Superior temporal gyrus (tissue), 1 donor: ENCODE measurements at regions not wholly inside any gene's neighbourhood (a gene's known extent, or its start where the extent isn't known, plus 50 kb on each side); places are given as distances from the start of the nearest gene placed in this dataset.
"Not testable (repeated sequence)": the region's sequence is repeated elsewhere in the genome, so short reads cannot be mapped to it uniquely, and the experiment has no call there.

Experiments
- DNase-seq: peaks from one replicate; pipeline ENCODE4 v3.0.0-alpha.2; 2016; ENCODE audit errors: extremely low spot score

GRCh38 chr6:113750151-113750855, 106.8 kb upstream of the MARCKS start:
- DNase-seq: no peak

GRCh38 chr6:113754291-113754690, 102.9 kb upstream of the MARCKS start:
- no peak for DNase-seq

GRCh38 chr6:113755449-113756289, 101.5 kb upstream of the MARCKS start:
- DNase-seq: no peak

- no peak for DNase-seq
Observed at GRCh38 chr6:113756290-113756665, 100.9 kb upstream of the MARCKS start.

GRCh38 chr6:113758214-113758613, 98.9 kb upstream of the MARCKS start:
- no peak for DNase-seq

DNA sequence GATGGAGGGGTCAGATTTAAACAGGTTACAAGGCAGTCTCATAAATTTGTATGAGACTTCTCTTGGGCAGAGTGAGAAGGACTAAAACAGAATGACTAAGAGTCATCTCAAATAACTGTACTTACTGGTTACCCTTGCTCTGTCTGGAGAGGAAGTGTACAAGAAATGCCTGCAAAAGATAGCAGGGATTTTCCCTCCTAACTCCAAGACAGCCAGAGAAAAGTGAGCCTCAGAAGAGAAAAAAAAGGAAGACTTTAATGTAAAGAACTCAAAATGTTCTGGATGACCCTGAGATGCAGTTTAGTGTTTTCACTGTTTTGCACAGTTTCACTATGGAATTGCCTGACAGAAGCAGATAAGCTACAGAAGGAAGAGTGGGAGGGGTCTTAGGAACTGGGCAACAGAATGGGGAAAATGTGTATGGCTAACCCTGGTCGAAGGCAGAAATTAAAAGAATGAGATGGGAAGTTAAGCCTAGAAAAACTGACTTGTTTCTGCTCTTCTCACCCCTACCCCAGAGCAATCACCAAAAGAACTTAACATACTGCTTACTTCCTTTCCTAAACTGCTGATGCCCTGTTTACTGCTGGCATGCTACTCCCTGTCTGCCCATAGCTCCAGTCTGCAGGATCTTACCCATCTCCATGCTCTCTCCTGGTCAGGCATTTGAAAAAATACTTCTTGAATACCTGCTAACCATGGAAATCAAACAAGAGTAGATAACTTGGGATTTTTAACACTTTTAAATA, 98.1 kb upstream of the MARCKS start:
- no peak for DNase-seq

DNA sequence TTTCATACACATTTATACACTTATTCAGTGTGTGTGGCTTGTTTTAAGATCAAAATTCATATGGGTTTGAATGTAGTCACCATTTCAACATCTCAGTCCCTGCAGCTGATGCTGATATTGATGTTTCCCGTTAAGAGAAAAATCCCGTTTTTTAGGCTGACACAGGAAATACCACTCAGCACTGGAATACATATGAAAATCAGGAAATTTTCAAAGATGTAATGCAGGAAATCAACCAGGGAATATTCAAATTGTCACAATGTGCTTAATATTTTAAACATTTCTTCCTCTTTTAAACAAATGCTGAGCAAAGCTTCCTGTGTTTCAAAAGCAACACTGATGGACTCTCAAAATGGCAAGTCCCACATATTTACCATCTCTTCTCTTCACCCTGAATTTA, 94.5 kb upstream of the MARCKS start:
- no peak for DNase-seq

GRCh38 chr6:113763311-113763766, 93.8 kb upstream of the MARCKS start:
- DNase-seq: no peak

GRCh38 chr6:113763876-113764275, 93.3 kb upstream of the MARCKS start:
- DNase-seq: no peak

GRCh38 chr6:113765909-113766308, 91.2 kb upstream of the MARCKS start:
- DNase-seq: no peak

- DNase-seq: no peak
Observed at GRCh38 chr6:113767985-113768384, 89.2 kb upstream of the MARCKS start.

GRCh38 chr6:113772961-113773360, 84.2 kb upstream of the MARCKS start:
- DNase-seq: no peak

DNA sequence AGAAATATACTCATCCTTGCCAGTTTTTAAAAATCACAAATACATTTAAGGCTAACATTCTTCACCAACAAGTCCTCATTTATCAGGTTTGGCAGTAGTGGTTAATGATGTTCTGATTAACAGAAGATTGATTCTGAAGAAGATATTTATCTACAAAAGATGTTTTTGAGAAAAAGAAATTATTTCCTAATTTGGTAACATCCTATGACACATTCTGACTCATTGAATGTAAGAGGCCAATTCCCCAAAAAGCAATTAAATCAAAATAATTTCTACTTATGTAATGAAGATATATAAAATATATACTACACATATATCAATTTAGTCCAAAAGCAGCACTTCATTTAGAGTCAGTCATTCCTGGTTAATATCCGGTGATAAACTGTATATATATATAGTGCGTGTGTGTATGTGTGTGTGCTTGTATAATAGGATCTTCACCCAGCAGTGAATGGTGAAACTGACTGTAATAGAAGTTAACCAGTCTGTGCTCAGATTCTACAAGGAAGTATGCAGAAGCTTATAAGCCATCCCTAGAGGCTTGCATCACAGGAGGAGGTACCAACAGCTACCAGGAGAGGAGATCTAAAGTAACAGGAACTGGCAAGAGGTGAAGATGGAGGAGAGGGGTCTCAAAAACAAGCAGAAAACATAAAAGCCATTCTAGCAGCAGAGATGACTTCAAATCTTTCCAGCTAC, 82.9 kb upstream of the MARCKS start:
- DNase-seq: no peak

DNA sequence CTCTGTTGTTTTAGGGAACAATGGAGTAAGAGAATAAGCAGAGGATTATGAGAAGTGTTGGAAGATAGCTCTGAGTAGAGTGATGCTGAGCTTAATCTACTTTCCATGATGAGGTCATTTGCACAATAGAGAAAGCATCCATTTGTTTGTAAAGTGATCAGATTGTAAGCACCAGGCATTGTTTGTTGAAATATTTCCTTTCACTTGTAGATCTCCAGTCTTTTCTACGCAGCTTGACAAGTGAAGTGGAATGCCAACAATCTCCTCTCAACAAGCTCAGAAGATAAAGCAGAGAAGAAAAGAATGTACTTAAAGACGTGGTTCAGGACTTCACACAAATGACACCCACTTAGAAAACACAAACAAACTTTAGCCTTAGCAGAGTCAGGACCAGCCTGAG, 80.1 kb upstream of the MARCKS start:
- no peak for DNase-seq

DNA sequence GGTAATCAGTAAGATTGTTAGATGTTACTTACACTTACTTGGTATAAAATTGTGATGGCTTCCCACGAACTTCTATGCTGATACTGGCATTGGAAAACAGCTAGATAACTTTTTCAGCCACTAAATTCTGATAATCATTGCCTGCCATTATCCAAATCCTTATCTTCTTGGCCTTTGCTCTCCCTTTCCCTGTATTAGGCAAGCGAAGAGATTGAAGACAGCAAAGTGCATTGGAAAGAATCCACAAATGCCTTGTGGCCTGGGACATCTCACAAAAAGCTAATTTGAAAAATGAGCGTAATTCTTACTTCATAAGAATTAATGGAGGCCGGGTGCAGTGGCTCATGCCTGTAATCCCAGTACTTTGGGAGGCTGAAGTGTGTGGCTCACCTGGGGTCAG, 79.5 kb upstream of the MARCKS start:
- DNase-seq: no peak

DNA sequence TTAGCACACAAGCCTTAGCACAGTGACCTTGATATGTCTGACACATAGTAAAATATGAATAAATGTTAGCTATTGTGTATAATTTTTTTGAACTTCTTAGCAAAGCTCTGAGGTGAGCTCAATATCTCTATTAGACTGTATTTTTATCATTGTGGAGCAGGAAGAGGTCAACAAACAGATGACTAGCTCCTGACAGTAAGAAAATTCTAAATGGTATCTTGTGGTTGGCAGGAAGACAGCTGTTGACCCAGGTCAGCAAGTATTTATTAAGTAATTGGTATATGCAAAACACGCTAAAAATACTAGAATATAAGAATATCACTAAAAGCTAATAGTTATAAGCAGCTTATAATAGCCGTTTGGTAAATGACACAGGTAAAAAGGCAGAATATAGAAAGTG, 77.5 kb upstream of the MARCKS start:
- DNase-seq: no peak

DNA sequence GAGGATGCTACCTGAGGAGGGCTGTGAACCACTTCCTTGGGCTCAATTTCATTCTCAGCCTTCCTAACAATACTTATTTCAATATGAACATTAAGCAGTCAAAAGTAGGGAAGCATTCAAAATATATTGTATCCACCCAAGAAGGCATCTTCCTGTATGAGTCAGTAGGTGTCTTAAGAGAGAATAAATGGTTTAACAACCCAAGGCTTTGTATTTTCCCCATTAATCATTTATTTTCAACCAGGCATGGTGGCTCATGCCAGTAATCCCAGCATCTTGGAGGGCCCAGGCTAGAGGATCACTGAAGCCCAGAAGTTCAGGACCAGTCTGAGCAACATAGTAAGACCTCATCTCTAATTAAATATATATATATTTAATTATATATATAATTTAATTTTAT, 74.5 kb upstream of the MARCKS start:
- DNase-seq: no peak

- no peak for DNase-seq
Observed at GRCh38 chr6:113786168-113786567, 71.0 kb upstream of the MARCKS start.

DNA sequence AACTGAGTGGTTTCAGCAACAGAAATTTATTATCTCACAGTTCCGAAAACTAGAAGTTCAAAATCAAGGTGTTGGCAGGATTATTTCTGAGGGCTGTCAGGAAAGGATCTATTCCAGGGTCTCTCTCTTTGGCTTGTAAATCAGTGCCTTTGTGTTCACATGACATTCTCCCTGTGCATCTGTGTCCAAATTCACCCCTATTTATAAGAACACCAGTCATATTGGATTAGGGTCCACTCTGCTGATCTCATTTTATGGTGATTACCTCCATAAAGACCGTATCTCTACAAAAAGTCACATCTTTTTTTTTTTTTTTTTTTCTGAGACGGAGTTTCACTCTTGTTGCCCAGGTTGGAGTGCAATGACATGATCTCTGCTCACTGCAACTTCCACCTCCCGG, 68.6 kb upstream of the MARCKS start:
- no peak for DNase-seq

- DNase-seq: not testable (repeated sequence)
Observed at GRCh38 chr6:113791225-113791624, 65.9 kb upstream of the MARCKS start.

DNA sequence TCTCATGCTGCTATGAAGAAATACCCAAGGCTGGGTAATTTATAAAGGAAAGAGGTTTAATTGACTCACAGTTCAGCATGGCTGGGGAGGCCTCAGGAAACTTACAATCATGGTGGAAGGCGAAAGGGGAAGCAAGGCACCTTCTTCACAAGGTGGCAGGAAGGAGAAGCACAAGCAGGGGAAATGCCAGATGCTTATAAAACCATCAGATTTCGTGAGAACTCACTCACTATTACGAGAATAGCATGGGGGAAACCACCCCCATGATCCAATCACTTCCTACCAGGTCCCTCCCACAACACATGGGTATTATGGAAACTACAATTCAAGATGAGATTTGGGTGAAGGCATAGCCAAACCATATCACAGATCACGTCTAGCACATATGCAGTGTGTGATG, 61.8 kb upstream of the MARCKS start:
- not testable (repeated sequence) for DNase-seq

GRCh38 chr6:113796038-113796437, 61.1 kb upstream of the MARCKS start:
- DNase-seq: no peak
